ENCODE measurements at regions not wholly inside any gene's neighbourhood (a gene's known extent, or its start where the extent isn't known, plus 50 kb on each side); places are given as distances from the start of the nearest gene placed in this dataset.

DNA sequence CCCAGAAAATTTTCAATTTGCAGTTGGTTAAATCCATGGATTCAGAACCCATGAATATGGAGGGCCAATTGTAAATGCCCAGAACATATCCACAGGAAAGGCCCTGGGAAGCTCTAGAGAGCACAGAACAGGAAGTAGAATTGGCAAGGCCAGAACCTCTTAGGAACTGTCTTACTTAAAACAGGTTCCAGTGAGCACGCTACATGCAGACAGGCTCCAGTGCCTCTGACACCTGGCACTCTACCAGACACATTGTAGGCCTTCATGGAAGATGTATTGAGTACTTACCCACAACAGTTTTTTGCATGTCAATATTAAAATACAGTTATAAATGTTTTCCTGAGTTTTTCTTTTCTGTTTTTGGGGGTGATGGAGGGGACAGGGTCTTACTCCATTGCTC, 188.2 kb upstream of the FRMD6 start (continued):
- TF ChIP-seq BACH1 (IDR thresholded peaks at IDR 0.05; ENCODE audit: low read length) = no peak

DNA sequence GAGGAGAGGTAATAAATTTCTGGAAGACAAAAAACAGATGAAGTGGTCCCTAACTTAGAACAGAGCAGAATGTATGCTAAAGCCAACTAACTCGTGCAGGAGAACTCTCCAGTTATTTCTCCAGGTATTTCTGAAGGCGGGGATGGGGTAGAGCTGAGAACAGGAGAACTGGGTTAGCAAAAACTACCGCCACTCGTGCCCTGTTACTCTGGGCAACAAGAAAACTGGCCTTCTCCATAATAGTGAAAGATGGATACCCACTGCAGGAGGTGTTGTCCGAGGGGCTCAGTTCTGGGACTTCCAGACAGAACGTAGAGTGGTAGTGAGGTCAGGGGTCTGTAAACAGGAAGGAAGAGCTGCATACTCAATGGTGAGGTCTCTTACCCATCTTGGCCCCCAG, 187.3 kb upstream of the FRMD6 start:
- no peak overlapping the region for H2BK120ac ChIP-seq (replicated peaks; ENCODE audit: low read depth, low read length)
- H2BK15ac ChIP-seq (ENCODE audit: low read length) = no peak overlapping the region
- H3K4me1 ChIP-seq (replicated peaks in 1 of 4; ENCODE audit: control insufficient read depth in 3 of 4, insufficient read depth in 4 of 4, low read length in 3 of 4) = no peaks in the 10 kb centered on the region
- 89% methylated on average over 6 of the region's 6 CpGs; no CpG with 5 or more reads in 1 of the 2 experiments for WGBS, 2 experiments (ENCODE audit: extremely low coverage in 1 of 2, insufficient coverage in 1 of 2, insufficient read length in 1 of 2, insufficient replicate concordance in 2 of 2, low coverage in 1 of 2, low lambda C conversion rate in 2 of 2, missing lambda C conversion rate in 1 of 2)
- no peak overlapping the region for H4K8ac ChIP-seq (ENCODE audit: extremely low read depth, insufficient read depth, low read length)
- H3K23me2 ChIP-seq (ENCODE audit: low read depth, low read length) = no peaks in the 10 kb centered on the region
- no peak overlapping the region for H2AFZ ChIP-seq (ENCODE audit: low read length)
- H3K27ac ChIP-seq (ENCODE audit: low read depth, low read length) = no peak overlapping the region
- no peak overlapping the region for H3K56ac ChIP-seq (replicated peaks; ENCODE audit: insufficient read length, low read depth, low read length)
- TF ChIP-seq ASH2L (IDR thresholded peaks at IDR 0.05; ENCODE audit: low read length) = no peak
- no peak for TF ChIP-seq RBBP5 (IDR thresholded peaks at IDR 0.05; ENCODE audit: borderline replicate concordance, low read depth, low read length)
- TF ChIP-seq MAFK (IDR thresholded peaks at IDR 0.05; ENCODE audit: low read depth, low read length) = no peak
- no peak for TF ChIP-seq NANOG (IDR thresholded peaks at IDR 0.05; ENCODE audit: insufficient read depth, low read depth, low read length, poor library complexity, severe bottlenecking)
- no peak for TF ChIP-seq CREB1 (IDR thresholded peaks at IDR 0.05)
- no peak for TF ChIP-seq SRF (IDR thresholded peaks at IDR 0.05; ENCODE audit: low read depth, low read length)
- TF ChIP-seq TEAD4 (IDR thresholded peaks at IDR 0.05; ENCODE audit: low read depth, low read length) = no peak
- TF ChIP-seq, protein P1, sequence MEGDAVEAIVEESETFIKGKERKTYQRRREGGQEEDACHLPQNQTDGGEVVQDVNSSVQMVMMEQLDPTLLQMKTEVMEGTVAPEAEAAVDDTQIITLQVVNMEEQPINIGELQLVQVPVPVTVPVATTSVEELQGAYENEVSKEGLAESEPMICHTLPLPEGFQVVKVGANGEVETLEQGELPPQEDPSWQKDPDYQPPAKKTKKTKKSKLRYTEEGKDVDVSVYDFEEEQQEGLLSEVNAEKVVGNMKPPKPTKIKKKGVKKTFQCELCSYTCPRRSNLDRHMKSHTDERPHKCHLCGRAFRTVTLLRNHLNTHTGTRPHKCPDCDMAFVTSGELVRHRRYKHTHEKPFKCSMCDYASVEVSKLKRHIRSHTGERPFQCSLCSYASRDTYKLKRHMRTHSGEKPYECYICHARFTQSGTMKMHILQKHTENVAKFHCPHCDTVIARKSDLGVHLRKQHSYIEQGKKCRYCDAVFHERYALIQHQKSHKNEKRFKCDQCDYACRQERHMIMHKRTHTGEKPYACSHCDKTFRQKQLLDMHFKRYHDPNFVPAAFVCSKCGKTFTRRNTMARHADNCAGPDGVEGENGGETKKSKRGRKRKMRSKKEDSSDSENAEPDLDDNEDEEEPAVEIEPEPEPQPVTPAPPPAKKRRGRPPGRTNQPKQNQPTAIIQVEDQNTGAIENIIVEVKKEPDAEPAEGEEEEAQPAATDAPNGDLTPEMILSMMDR (IDR thresholded peaks at IDR 0.05; ENCODE audit: control extremely low read depth in 1 of 3, insufficient read depth in 1 of 3, low read depth in 1 of 3, low read length in 3 of 3) = no peak
- TF ChIP-seq KDM4A (IDR thresholded peaks at IDR 0.05; ENCODE audit: low read depth, low read length, severe bottlenecking) = no peak
- DNase-seq (ENCODE audit: low read depth in 1 of 2, low spot score in 2 of 2) (no peak), FAIRE-seq (no peak)
- no peak overlapping the region for H2AK5ac ChIP-seq (ENCODE audit: low read depth, low read length)
- H4K20me1 ChIP-seq (replicated peaks in 1 of 2; ENCODE audit: control insufficient read depth in 1 of 2, insufficient read depth in 2 of 2, low read length in 2 of 2) = no peaks in the 10 kb centered on the region
- no peak overlapping the region for H3K4me3 ChIP-seq (ENCODE audit: extremely low read depth in 1 of 4, insufficient read depth in 2 of 4, low read depth in 3 of 4, low read length in 4 of 4)
- ChIA-PET POLR2A (ENCODE audit: partially characterized antibody) (no interaction called here), CTCF (ENCODE audit: partially characterized antibody) (interaction anchor here (0.7 kb wide), 1 partner anchor 95 kb away, joined by 3 read pairs; no protein-coding TSS in a partner anchor)
- no peak overlapping the region for H3K4me2 ChIP-seq (ENCODE audit: insufficient read depth in 1 of 2, low read depth in 2 of 2, low read length in 2 of 2)
- H2BK20ac ChIP-seq (ENCODE audit: low read length) = no peak overlapping the region
- H3K4ac ChIP-seq (replicated peaks; ENCODE audit: insufficient read length, low read depth, low read length) = no peak overlapping the region
- H3K36me3 ChIP-seq (ENCODE audit: control insufficient read depth in 2 of 4, insufficient read depth in 4 of 4, low read length in 3 of 4) = no peaks in the 10 kb centered on the region
- no peaks in the 10 kb centered on the region for H3K27me3 ChIP-seq (replicated peaks in 1 of 4; ENCODE audit: control insufficient read depth in 3 of 4, extremely low read depth in 1 of 4, insufficient read depth in 3 of 4, low read length in 3 of 4)
- H3K18ac ChIP-seq (ENCODE audit: extremely low read depth, low read length) = no peak overlapping the region
- no peak overlapping the region for H2BK5ac ChIP-seq (ENCODE audit: low read depth, low read length)
- no peak overlapping the region for H3K23ac ChIP-seq (ENCODE audit: insufficient read length)
- H3K79me2 ChIP-seq (ENCODE audit: control insufficient read depth in 1 of 2, insufficient read depth in 2 of 2, low read length in 2 of 2) = no peaks in the 10 kb centered on the region
- peaks cover 0 to 12% of the 10 kb centered on the region in 2 experiments; a peak in 1 of 4 replicates for H3K9me3 ChIP-seq (ENCODE audit: insufficient read depth in 2 of 2, low read depth in 1 of 2, low read length in 1 of 2)
- no peak overlapping the region for H4K5ac ChIP-seq (ENCODE audit: insufficient read length, low read depth, low read length)
- H2BK12ac ChIP-seq (ENCODE audit: low read depth, low read length) = no peak overlapping the region
- no peak overlapping the region for H4K91ac ChIP-seq (replicated peaks; ENCODE audit: insufficient read length, low read length)
- no peak overlapping the region for H3K9ac ChIP-seq (replicated peaks in 1 of 4; ENCODE audit: extremely low read depth in 1 of 4, low read depth in 3 of 4, low read length in 3 of 4)
- H3K79me1 ChIP-seq (ENCODE audit: low read depth, low read length) = no peaks in the 10 kb centered on the region
- H3K14ac ChIP-seq (ENCODE audit: insufficient read length) = no peak overlapping the region

All from H1 (cell line).